ENCODE measurements at regions not wholly inside any gene's neighbourhood (a gene's known extent, or its start where the extent isn't known, plus 50 kb on each side); places are given as distances from the start of the nearest gene placed in this dataset.

DNA sequence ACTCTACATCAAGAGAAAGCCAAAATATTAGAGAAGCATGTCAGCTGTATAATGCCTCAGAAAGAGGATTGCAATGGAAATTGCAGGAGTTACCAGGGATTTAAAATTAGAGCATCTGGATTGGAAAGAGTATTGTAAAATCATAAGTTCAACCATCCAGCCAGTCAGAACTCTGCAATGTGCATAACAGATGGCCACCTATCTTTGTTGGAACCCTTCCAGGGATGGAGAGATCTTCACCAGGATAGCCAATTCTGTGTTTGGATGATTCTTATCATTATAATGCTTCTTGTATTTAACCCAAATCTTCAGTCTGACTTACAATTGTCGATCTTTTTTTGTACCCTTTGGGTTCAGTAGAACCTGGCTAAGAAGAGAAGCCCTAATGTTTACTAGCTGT, 164.4 kb downstream of the TLR4 start:
- no peak for DNase-seq
- H3K27me3 ChIP-seq = no peaks in the 10 kb centered on the region
- no peaks in the 10 kb centered on the region for H3K36me3 ChIP-seq
- no peak for TF ChIP-seq POLR2A (IDR thresholded peaks at IDR 0.05)
- TF ChIP-seq, protein P1, sequence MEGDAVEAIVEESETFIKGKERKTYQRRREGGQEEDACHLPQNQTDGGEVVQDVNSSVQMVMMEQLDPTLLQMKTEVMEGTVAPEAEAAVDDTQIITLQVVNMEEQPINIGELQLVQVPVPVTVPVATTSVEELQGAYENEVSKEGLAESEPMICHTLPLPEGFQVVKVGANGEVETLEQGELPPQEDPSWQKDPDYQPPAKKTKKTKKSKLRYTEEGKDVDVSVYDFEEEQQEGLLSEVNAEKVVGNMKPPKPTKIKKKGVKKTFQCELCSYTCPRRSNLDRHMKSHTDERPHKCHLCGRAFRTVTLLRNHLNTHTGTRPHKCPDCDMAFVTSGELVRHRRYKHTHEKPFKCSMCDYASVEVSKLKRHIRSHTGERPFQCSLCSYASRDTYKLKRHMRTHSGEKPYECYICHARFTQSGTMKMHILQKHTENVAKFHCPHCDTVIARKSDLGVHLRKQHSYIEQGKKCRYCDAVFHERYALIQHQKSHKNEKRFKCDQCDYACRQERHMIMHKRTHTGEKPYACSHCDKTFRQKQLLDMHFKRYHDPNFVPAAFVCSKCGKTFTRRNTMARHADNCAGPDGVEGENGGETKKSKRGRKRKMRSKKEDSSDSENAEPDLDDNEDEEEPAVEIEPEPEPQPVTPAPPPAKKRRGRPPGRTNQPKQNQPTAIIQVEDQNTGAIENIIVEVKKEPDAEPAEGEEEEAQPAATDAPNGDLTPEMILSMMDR (IDR thresholded peaks at IDR 0.05) = no peak
- H3K4me3 ChIP-seq = no peak overlapping the region
- intact Hi-C loops (cut with DNase I) = no loop called here
- 78 to 100% methylated on average over 1 of the region's 1 CpG for WGBS, 2 donors
- H3K4me1 ChIP-seq = no peaks in the 10 kb centered on the region
- H3K9me3 ChIP-seq = no peaks in the 10 kb centered on the region
- no peak overlapping the region for H3K27ac ChIP-seq

DNA sequence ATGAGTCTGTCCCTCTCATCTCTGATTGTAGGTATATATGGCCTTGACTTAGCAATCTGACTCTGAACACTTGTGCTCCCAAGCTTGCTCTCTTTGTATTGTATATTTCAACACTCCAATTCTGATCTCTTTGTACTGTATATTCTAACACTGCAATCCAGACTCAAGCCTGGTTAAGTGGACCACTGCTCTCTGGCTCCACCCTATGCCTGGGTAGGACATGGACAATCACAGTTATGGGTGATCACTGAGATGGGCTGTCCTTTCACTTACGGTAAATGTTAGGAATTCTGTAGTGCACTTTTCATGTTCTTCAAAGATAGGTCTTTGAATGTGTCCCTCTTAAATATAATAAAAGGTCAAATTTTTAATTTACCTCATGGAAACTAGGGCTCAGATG, 165.1 kb downstream of the TLR4 start:
- Histone ChIP-seq H3K27me3 (no peaks in the 10 kb centered on the region), H3K36me3 (no peaks in the 10 kb centered on the region), H3K4me1 (no peaks in the 10 kb centered on the region), H3K27ac (no peak overlapping the region), H3K9me3 (no peaks in the 10 kb centered on the region), H3K4me3 (no peak overlapping the region)
- DNase-seq = no peak
- TF ChIP-seq, protein P1 (IDR thresholded peaks at IDR 0.05) = no peak
- TF ChIP-seq POLR2A (IDR thresholded peaks at IDR 0.05) = no peak
- WGBS, 2 donors = 88 to 100% methylated on average over 1 of the region's 1 CpG
- intact Hi-C loops (cut with DNase I) = no loop called here

DNA sequence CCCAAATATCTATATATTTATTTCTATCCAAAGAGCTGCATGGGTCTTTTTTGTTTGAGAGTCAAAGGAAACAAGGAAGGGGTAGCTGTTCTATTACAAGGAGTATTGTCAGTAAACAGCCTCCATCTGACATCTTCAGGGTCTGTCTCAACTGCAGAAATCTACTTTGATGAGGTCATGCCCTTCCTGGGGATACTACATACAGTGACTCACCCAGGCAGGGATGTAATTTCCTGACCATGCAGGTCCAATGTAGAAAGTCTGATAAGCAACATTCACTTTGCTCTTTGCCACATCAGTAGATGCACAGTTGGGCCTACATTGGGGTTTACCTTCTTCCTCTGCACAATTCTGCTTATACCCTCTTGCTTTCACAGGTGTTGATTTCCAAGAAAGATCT, 165.5 kb downstream of the TLR4 start:
- TF ChIP-seq, protein P1 (IDR thresholded peaks at IDR 0.05) = no peak
- no peak for TF ChIP-seq POLR2A (IDR thresholded peaks at IDR 0.05)
- Histone ChIP-seq H3K27ac (no peak overlapping the region), H3K4me1 (no peaks in the 10 kb centered on the region), H3K36me3 (no peaks in the 10 kb centered on the region), H3K9me3 (no peaks in the 10 kb centered on the region), H3K4me3 (no peak overlapping the region), H3K27me3 (no peaks in the 10 kb centered on the region)
- intact Hi-C loops (cut with DNase I) = no loop called here
- no peak for DNase-seq

DNA sequence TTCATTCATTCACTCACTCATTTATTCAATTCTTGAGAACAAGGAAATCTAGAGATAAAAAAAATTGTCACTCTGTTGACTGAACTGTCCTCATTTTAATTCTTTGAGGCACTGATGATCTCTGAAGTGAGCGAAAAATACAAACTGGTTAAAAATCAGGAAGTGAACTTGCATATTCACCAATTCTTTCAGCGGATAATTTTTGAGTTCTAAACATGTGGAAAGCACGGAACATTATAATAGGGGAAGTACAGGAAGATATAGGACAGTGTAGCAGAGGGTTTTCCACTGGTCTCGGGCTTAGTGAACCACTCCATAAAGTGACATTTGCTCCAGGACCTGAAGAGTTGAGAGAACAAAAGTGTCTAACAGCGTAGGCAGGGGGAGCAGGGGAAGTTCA, 169.5 kb downstream of the TLR4 start:
- TF ChIP-seq POLR2A (IDR thresholded peaks at IDR 0.05) = no peak
- TF ChIP-seq, protein P1 (IDR thresholded peaks at IDR 0.05) = no peak
- intact Hi-C loops (cut with DNase I) = no loop called here
- Histone ChIP-seq H3K36me3 (no peaks in the 10 kb centered on the region), H3K27ac (no peak overlapping the region), H3K4me3 (no peak overlapping the region), H3K27me3 (no peaks in the 10 kb centered on the region), H3K9me3 (no peaks in the 10 kb centered on the region), H3K4me1 (no peaks in the 10 kb centered on the region)
- no peak for DNase-seq
- WGBS, 2 donors = 62 to 65% methylated on average over 5 of the region's 5 CpGs

DNA sequence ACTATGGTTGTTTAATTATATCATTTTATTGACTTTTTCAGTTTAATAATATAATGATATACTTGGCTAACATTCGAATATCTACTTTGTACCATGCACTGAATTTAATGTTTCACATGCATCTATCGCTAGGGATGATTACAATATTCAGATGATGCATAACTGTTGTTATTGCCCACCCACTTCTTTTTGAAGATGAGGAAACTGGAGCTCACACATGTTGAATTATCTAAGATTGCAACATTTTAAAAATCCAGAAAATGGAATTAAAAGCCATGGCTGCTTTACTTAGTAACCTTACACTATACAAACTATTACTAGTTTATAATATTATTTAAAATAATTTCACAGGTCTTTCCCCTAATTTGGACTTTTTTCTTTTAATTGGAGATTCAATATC, 171.7 kb downstream of the TLR4 start:
- Histone ChIP-seq H3K4me3 (no peak overlapping the region), H3K36me3 (no peaks in the 10 kb centered on the region), H3K9me3 (no peaks in the 10 kb centered on the region), H3K27ac (no peak overlapping the region), H3K4me1 (no peaks in the 10 kb centered on the region), H3K27me3 (no peaks in the 10 kb centered on the region)
- TF ChIP-seq POLR2A (IDR thresholded peaks at IDR 0.05) = no peak
- TF ChIP-seq, protein P1 (IDR thresholded peaks at IDR 0.05) = no peak
- no peak for DNase-seq
- intact Hi-C loops (cut with DNase I) = no loop called here
- 59 to 67% methylated on average over 2 of the region's 2 CpGs for WGBS, 2 donors
